Caco-2 (cell line): ENCODE measurements at regions not wholly inside any gene's neighbourhood (a gene's known extent, or its start where the extent isn't known, plus 50 kb on each side); places are given as distances from the start of the nearest gene placed in this dataset.

Source experiments
- BruUV-seq: library from RNA; stranded (reverse); fragments of 400-500 nt; replicated peaks from 2 replicates; lab custom pipeline; 2021; lab: Mats Ljungman, UMichigan
- CTCF ChIA-PET: fragments of 300-600 bp; sonication (Branson Sonifier 250); formaldehyde crosslinking; loops from one replicate; lab custom pipeline; 2022; ENCODE audit warnings: antibody characterized with exemption; lab: Charles Lee
- POLR2A ChIA-PET: fragments of 300-600 bp; sonication (Branson Sonifier 250); formaldehyde crosslinking; loops from one replicate; lab custom pipeline; 2022; ENCODE audit warnings: antibody characterized with exemption; lab: Charles Lee
- DNase-seq, 2 experiments: peaks; one replicate each; pipeline versions ENCODE4 v3.0.0 to v3.0.0-alpha.2; 2020 to 2022
- H3K27me3 ChIP-seq: replicated peaks from 2 replicates; pipeline ENCODE4 v1.6.0; 2011; ENCODE audit warnings: low read length; ENCODE audit not compliant: control insufficient read depth, insufficient read depth
- H3K36me3 ChIP-seq: 2 replicates; pipeline ENCODE4 v1.5.1; 2011; ENCODE audit warnings: low read length; ENCODE audit not compliant: control insufficient read depth, insufficient read depth
- H3K4me1 ChIP-seq: fragments of 250-450 bp; sonication (Bioruptor Pico); 2 replicates; pipeline ENCODE4 v1.5.1; 2020; ENCODE audit warnings: mild to moderate bottlenecking
- H3K4me3 ChIP-seq: 2 replicates; pipeline ENCODE4 v1.5.1; 2011; ENCODE audit warnings: low read depth, mild to moderate bottlenecking, control low read depth, low read length
- H3K9me3 ChIP-seq: fragments of 250-450 bp; sonication (Bioruptor Pico); 2 replicates; pipeline ENCODE4 v1.5.1; 2020; ENCODE audit warnings: mild to moderate bottlenecking, moderate library complexity
- H3K27ac Mint-ChIP-seq: one replicate; pipeline ENCODE4 v1.8.0; 2022; ENCODE audit warnings: mixed read lengths; ENCODE audit not compliant: unreplicated experiment
- H3K27me3 Mint-ChIP-seq: one replicate; pipeline ENCODE4 v1.8.0; 2022; ENCODE audit warnings: mixed read lengths; ENCODE audit not compliant: insufficient read depth, unreplicated experiment
- H3K36me3 Mint-ChIP-seq: one replicate; pipeline ENCODE4 v1.8.0; 2022; ENCODE audit warnings: mild to moderate bottlenecking, mixed read lengths; ENCODE audit not compliant: insufficient read depth, unreplicated experiment
- H3K4me1 Mint-ChIP-seq: one replicate; pipeline ENCODE4 v1.8.0; 2022; ENCODE audit warnings: low read depth, mixed read lengths; ENCODE audit not compliant: unreplicated experiment
- H3K4me3 Mint-ChIP-seq: one replicate; pipeline ENCODE4 v1.8.0; 2022; ENCODE audit warnings: mild to moderate bottlenecking, moderate library complexity, mixed read lengths; ENCODE audit not compliant: unreplicated experiment
- H3K9me3 Mint-ChIP-seq: one replicate; pipeline ENCODE4 v1.8.0; 2022; ENCODE audit warnings: mixed read lengths; ENCODE audit not compliant: unreplicated experiment
- intact Hi-C: fragments of 100-400 bp; cut with micrococcal nuclease; formaldehyde crosslinking; loops from one replicate; pipeline ENCODE4 v1.10.0; 2022; ENCODE audit not compliant: unreplicated experiment
- TF ChIP-seq, protein P1 (sequence below), 2 experiments: fragments of 200-600 bp in 1 of 2; IDR thresholded peaks; 1 replicate in 1 of 2; 2 replicates in 1 of 2; pipeline versions ENCODE4 v1.5.1 to v1.8.0; 2011 to 2022; ENCODE audit warnings: antibody characterized with exemption in 1 of 2, control low read depth in 1 of 2, inconsistent platforms in 1 of 2, low read depth in 1 of 2, low read length in 1 of 2, mild to moderate bottlenecking in 1 of 2, moderate library complexity in 1 of 2; ENCODE audit not compliant: insufficient read depth in 1 of 2, severe bottlenecking in 1 of 2, unreplicated experiment in 1 of 2

DNA sequence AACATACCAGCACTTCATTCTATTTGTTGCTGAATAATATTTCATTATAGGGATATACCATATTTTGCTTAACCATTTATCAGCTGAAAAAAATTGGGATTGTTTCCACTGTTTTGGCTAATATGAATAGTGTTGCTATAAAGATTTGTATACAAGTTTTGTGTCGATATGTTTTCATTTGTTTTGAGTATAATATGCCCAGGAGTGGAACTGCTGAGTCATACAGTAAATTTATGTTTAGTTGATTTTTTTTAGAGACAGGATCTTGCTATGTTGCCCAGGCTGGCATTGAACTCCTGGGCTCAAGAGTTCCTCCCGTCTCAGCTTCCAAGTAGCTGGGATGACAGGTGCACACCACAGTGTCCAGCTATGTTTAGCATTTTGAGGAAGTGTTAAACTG lies 131.5 kb upstream of the TMCC3 start:
- Mint-ChIP-seq H3K27ac (no peak overlapping the region), H3K9me3 (no peaks in the 10 kb centered on the region), H3K36me3 (no peaks in the 10 kb centered on the region), H3K4me3 (no peak overlapping the region), H3K27me3 (peaks cover 4% of the 10 kb centered on the region), H3K4me1 (peaks cover 19% of the 10 kb centered on the region)
- H3K27me3 ChIP-seq = no peaks in the 10 kb centered on the region; the same call in 1 of the 2 replicates
- no TSS peak for BruUV-seq
- ChIA-PET CTCF (no interaction called here), POLR2A (no interaction called here)
- peaks cover 10% of the 10 kb centered on the region; the same call in 1 of the 2 replicates for H3K4me1 ChIP-seq
- no peak for DNase-seq
- H3K4me3 ChIP-seq = no peak overlapping the region
- no peaks in the 10 kb centered on the region for H3K36me3 ChIP-seq
- TF ChIP-seq, protein P1, sequence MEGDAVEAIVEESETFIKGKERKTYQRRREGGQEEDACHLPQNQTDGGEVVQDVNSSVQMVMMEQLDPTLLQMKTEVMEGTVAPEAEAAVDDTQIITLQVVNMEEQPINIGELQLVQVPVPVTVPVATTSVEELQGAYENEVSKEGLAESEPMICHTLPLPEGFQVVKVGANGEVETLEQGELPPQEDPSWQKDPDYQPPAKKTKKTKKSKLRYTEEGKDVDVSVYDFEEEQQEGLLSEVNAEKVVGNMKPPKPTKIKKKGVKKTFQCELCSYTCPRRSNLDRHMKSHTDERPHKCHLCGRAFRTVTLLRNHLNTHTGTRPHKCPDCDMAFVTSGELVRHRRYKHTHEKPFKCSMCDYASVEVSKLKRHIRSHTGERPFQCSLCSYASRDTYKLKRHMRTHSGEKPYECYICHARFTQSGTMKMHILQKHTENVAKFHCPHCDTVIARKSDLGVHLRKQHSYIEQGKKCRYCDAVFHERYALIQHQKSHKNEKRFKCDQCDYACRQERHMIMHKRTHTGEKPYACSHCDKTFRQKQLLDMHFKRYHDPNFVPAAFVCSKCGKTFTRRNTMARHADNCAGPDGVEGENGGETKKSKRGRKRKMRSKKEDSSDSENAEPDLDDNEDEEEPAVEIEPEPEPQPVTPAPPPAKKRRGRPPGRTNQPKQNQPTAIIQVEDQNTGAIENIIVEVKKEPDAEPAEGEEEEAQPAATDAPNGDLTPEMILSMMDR (IDR thresholded peaks at IDR 0.05; ENCODE audit: insufficient read depth in 1 of 2, low read depth in 1 of 2, low read length in 1 of 2, severe bottlenecking in 1 of 2, unreplicated experiment in 1 of 2) = no peak
- intact Hi-C loops = loop anchor here (10.0 kb wide), 1 partner anchor 93 kb away; no protein-coding TSS in a partner anchor
- H3K9me3 ChIP-seq = no peaks in the 10 kb centered on the region

DNA sequence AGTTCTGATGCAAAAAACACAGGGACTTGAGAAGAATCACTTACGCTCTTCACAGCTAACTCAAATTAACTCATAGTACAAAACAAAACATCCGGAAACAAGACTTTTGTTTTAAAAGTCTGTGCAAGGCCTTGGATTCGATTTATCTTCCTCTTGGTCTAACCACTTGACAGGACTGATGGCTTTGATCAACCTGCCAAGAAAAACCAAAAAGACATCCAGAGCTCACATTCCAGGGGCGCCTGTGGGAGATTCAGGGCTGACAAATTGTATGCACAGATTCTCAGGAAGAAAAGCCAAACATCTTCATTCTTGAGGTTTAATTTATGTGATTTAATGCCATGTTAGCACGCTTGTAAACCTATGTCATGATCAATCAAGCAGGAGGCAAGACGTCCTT lies 129.1 kb upstream of the TMCC3 start:
- POLR2A ChIA-PET = no interaction called here
- BruUV-seq = no TSS peak
- H3K4me1 ChIP-seq = peaks cover 10% of the 10 kb centered on the region; the same call in 1 of the 2 replicates
- no peaks in the 10 kb centered on the region; the same call in 1 of the 2 replicates for H3K27me3 ChIP-seq
- no peaks in the 10 kb centered on the region for H3K9me3 Mint-ChIP-seq
- peaks cover 16% of the 10 kb centered on the region for H3K4me1 Mint-ChIP-seq
- H3K27me3 Mint-ChIP-seq = peaks cover 4% of the 10 kb centered on the region
- no peak overlapping the region for H3K4me3 Mint-ChIP-seq
- H3K4me3 ChIP-seq = no peak overlapping the region
- H3K27ac Mint-ChIP-seq = no peak overlapping the region
- intact Hi-C loops = no loop called here
- no peak for DNase-seq
- H3K36me3 ChIP-seq = no peaks in the 10 kb centered on the region
- no peaks in the 10 kb centered on the region for H3K9me3 ChIP-seq
- no peaks in the 10 kb centered on the region for H3K36me3 Mint-ChIP-seq
- TF ChIP-seq, protein P1 (IDR thresholded peaks at IDR 0.05; ENCODE audit: insufficient read depth in 1 of 2, low read depth in 1 of 2, low read length in 1 of 2, severe bottlenecking in 1 of 2, unreplicated experiment in 1 of 2) = no peak
- CTCF ChIA-PET = interaction anchor here (0.9 kb wide), 1 partner anchor 96 kb away, joined by 3 read pairs; no protein-coding TSS in a partner anchor

DNA sequence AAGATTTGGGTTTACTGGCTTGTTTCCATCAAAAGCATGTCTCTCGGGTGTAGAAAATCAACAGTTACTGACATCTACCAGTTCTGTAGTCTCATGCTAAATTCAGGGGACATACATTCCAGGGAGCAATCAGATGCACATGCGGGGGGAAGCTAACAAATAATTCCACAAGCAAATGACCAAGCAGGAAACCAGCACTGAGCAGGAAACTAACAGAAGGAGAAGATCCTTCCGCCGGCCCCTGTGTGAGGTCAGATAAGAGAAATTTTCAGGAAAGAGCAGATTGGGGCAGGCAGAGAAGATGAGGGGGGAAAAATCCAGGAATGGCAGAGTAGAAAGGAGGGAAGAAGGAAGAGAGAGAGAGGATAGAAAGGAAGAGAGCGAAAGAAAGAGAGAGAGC lies 127.6 kb upstream of the TMCC3 start:
- H3K9me3 ChIP-seq = no peaks in the 10 kb centered on the region
- ChIA-PET CTCF (no interaction called here), POLR2A (no interaction called here)
- H3K27me3 ChIP-seq = no peaks in the 10 kb centered on the region; the same call in 1 of the 2 replicates
- no peak overlapping the region for H3K4me3 ChIP-seq
- BruUV-seq = no TSS peak
- Mint-ChIP-seq H3K4me3 (no peak overlapping the region), H3K4me1 (peaks cover 4% of the 10 kb centered on the region), H3K27me3 (peaks cover 4% of the 10 kb centered on the region), H3K27ac (no peak overlapping the region), H3K9me3 (no peaks in the 10 kb centered on the region), H3K36me3 (no peaks in the 10 kb centered on the region)
- H3K36me3 ChIP-seq = no peaks in the 10 kb centered on the region
- intact Hi-C loops = no loop called here
- TF ChIP-seq, protein P1 (IDR thresholded peaks at IDR 0.05; ENCODE audit: insufficient read depth in 1 of 2, low read depth in 1 of 2, low read length in 1 of 2, severe bottlenecking in 1 of 2, unreplicated experiment in 1 of 2) = no peak
- DNase-seq = no peak
- H3K4me1 ChIP-seq = peaks cover 1% of the 10 kb centered on the region; the same call in 1 of the 2 replicates
